Right atrium auricular region (tissue), 2 donors: ENCODE measurements at regions not wholly inside any gene's neighbourhood (a gene's known extent, or its start where the extent isn't known, plus 50 kb on each side); places are given as distances from the start of the nearest gene placed in this dataset.
A peak's percentile ranks its signal among the peaks of the same experiment; 100 is the strongest.

Source experiments
- DNase-seq: peaks from one replicate; pipeline ENCODE4 v3.0.0-alpha.2; 2019; ENCODE audit warnings: low spot score
- H3K27ac ChIP-seq, 2 donors: fragments of 200-600 bp; sonication (generic); 1 replicate in 1 of 2; 2 replicates in 1 of 2; pipeline ENCODE4 v1.5.1; 2016 to 2019
- H3K27me3 ChIP-seq, 2 donors: fragments of 200-600 bp; sonication (generic); one replicate each; pipeline versions ENCODE4 v1.5.1 to v1.6.0; 2017 to 2019
- H3K36me3 ChIP-seq: fragments of 200-600 bp; sonication (generic); one replicate; pipeline ENCODE4 v1.5.1; 2016
- H3K4me1 ChIP-seq, 2 donors: fragments of 200-600 bp; sonication (generic); one replicate each; pipeline versions ENCODE4 v1.5.1 to v1.6.0; 2017 to 2019
- H3K4me3 ChIP-seq, 2 donors: fragments of 200-600 bp; sonication (generic); 1 replicate in 1 of 2; 2 replicates in 1 of 2; pipeline ENCODE4 v1.5.1; 2017 to 2019; ENCODE audit warnings: mild to moderate bottlenecking in 1 of 2, moderate library complexity in 1 of 2
- H3K9me3 ChIP-seq, 2 donors: fragments of 200-600 bp; sonication (generic); one replicate each; pipeline ENCODE4 v1.5.1; 2019
- TF ChIP-seq, protein P1 (sequence below), 2 donors: fragments of 200-600 bp; sonication (generic); IDR thresholded peaks; one replicate each; pipeline ENCODE4 v1.5.1; 2019; ENCODE audit warnings: antibody characterized with exemption in 2 of 2

DNA sequence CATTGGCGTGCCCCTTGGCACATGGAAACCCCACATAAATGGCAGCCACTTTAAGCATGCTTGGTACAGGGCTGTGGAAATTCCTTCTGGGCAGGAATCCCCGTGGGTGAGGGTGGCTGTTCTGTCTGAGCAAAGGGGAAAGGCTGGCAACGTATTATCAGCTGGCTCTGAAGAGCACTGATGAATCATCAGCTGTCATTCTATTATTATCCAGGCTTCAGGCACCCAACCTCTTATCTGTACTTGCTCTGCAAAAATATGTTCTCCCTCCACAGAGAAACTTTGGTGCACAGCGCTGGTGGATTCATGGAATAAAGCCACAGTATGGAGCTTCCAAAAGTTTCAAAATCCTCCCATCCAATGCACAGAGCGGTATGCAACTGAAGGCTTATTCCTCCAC, 167.1 kb downstream of the TBX5 start:
- Histone ChIP-seq H3K27me3 (no peaks in the 10 kb centered on the region), H3K4me3 (no peak overlapping the region), H3K36me3 (no peaks in the 10 kb centered on the region), H3K4me1 (peaks cover 0 to 33% of the 10 kb centered on the region in 2 donors), H3K27ac (peak overlapping the region; percentile 42 to 70), H3K9me3 (no peaks in the 10 kb centered on the region)
- DNase-seq = peak; percentile 63
- TF ChIP-seq, protein P1, sequence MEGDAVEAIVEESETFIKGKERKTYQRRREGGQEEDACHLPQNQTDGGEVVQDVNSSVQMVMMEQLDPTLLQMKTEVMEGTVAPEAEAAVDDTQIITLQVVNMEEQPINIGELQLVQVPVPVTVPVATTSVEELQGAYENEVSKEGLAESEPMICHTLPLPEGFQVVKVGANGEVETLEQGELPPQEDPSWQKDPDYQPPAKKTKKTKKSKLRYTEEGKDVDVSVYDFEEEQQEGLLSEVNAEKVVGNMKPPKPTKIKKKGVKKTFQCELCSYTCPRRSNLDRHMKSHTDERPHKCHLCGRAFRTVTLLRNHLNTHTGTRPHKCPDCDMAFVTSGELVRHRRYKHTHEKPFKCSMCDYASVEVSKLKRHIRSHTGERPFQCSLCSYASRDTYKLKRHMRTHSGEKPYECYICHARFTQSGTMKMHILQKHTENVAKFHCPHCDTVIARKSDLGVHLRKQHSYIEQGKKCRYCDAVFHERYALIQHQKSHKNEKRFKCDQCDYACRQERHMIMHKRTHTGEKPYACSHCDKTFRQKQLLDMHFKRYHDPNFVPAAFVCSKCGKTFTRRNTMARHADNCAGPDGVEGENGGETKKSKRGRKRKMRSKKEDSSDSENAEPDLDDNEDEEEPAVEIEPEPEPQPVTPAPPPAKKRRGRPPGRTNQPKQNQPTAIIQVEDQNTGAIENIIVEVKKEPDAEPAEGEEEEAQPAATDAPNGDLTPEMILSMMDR (IDR thresholded peaks at IDR 0.05) = no peak

DNA sequence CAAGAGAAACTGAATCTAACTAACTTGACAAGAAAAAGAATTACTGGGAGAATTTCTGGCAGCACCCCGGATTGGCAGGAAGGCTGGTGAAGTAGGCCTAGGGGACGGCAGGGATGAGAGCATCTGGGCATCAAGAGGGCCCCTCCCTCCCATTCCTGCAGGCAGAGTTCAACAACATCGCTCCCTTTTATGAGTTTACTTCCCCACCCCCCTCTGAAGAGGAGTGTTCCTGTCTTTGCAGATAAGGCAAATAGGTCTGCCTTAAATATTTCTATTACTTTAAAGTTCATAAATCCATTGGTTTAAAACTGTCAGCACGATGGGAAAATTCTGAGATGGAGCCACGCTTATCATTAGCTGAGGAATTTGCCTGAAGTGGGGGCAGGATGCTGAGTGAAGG, 168.7 kb downstream of the TBX5 start:
- Histone ChIP-seq H3K4me3 (no peak overlapping the region), H3K36me3 (no peaks in the 10 kb centered on the region), H3K9me3 (no peaks in the 10 kb centered on the region), H3K27me3 (no peaks in the 10 kb centered on the region), H3K27ac (peak overlapping the region in 1 of 2 donors; percentile 70), H3K4me1 (peaks cover 0 to 33% of the 10 kb centered on the region in 2 donors)
- DNase-seq = no peak
- TF ChIP-seq, protein P1 (IDR thresholded peaks at IDR 0.05) = no peak

DNA sequence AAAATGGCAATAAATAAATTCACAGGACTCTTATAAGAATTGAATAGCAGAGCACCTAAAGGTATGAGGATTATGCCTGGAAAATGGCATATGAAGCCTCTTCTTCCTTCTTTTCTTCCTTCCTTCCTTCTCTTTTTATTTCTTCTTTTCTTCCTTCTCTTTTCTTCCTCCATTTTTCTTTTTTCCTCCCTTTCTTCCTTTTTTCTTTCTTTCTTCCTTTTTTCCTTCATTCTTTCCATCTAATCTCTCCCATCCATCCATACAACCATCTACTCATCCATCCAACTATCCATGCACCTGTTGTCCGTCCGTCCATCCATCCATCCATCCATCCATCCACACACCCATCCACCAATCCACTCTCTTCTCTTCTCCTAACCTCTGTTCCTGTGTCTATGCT, 173.8 kb downstream of the TBX5 start:
- H3K9me3 ChIP-seq = no peaks in the 10 kb centered on the region
- peaks cover 0 to under 1% of the 10 kb centered on the region in 2 donors for H3K4me1 ChIP-seq
- no peak for DNase-seq
- H3K27ac ChIP-seq = no peak overlapping the region
- TF ChIP-seq, protein P1 (IDR thresholded peaks at IDR 0.05) = no peak
- H3K27me3 ChIP-seq = no peaks in the 10 kb centered on the region
- H3K36me3 ChIP-seq = no peaks in the 10 kb centered on the region
- H3K4me3 ChIP-seq = no peak overlapping the region

DNA sequence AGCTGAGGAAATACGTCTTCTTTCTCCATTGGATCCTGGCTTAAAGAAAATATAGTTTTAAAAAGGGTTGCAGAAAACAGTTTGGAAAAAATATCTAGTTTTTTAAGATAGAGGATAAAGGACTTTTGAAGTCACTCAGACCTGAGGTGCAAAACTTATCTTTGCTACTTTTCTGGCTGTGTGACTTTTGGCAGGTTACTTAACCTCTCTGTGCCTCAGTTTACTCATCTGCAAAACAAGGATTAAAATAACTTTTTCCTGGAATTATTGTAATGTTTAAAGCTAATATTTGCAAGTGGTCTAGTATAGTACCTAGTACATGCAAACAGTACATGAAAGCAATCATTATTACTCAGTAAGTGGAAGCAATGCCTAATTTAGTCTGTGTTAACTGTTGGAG, 176.8 kb downstream of the TBX5 start:
- no peaks in the 10 kb centered on the region for H3K9me3 ChIP-seq
- DNase-seq = no peak
- H3K27me3 ChIP-seq = no peaks in the 10 kb centered on the region
- no peaks in the 10 kb centered on the region for H3K36me3 ChIP-seq
- H3K27ac ChIP-seq = no peak overlapping the region
- TF ChIP-seq, protein P1 (IDR thresholded peaks at IDR 0.05) = no peak
- no peaks in the 10 kb centered on the region for H3K4me1 ChIP-seq
- no peak overlapping the region for H3K4me3 ChIP-seq

DNA sequence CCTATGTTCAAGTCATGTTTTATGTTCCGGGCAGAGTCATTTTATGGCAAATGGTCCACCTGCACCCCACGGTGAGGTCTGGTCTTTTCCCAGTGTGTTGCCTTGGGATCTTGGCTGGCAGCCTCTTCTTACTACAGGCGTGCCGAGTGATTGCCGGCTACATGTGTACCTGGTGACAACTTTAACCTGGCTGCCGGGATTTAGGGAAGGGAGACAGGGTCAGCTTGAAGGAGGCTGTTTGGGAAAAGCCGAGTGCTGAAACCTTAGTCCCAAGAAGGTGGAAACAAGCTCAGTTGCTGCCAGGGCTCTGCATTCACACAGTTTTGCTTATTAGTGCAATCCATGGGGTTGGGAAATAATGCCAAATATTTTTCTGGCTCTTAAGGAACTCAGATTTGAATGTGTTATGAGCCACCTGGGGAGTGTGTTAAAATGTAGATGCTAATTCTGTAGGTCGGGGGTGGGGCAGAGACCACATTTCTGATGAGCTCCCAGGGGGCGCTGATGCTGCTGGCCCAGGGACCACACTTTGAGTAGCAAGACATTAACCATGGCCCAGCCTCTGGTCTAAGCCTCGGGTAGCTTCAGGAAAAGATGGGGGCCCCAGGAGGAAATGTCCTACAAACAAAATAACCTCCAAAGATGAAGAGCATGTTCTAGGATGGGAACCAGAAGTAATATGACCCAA, 179.6 kb downstream of the TBX5 start:
- no peaks in the 10 kb centered on the region for H3K9me3 ChIP-seq
- H3K4me1 ChIP-seq = peaks cover 0 to under 1% of the 10 kb centered on the region in 2 donors
- DNase-seq = no peak
- TF ChIP-seq, protein P1 (IDR thresholded peaks at IDR 0.05) = no peak
- no peaks in the 10 kb centered on the region for H3K36me3 ChIP-seq
- no peaks in the 10 kb centered on the region for H3K27me3 ChIP-seq
- no peak overlapping the region for H3K4me3 ChIP-seq
- H3K27ac ChIP-seq = no peak overlapping the region
